ENCODE measurements at regions not wholly inside any gene's neighbourhood (a gene's known extent, or its start where the extent isn't known, plus 50 kb on each side); places are given as distances from the start of the nearest gene placed in this dataset.

DNA sequence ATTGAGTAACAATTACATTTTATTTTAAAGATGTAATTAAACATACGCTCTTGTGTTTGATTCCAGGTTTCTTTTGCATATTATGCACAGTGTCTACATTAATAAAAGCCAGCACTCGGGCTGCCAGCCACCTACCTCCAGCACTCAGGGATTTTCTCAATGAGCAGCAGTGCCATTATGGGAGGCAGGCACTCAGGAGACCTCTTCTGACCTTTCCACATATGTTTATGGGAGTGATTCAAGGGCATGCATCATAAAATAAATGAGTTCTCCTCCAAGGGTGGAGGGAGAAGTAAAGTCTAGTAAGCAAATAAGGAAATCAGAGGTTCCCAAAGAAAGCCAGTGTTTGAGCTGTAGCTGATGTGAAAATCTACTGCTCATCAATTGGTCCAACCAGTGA, 119.8 kb upstream of the IRX2 start:
- TF ChIP-seq, protein P1, sequence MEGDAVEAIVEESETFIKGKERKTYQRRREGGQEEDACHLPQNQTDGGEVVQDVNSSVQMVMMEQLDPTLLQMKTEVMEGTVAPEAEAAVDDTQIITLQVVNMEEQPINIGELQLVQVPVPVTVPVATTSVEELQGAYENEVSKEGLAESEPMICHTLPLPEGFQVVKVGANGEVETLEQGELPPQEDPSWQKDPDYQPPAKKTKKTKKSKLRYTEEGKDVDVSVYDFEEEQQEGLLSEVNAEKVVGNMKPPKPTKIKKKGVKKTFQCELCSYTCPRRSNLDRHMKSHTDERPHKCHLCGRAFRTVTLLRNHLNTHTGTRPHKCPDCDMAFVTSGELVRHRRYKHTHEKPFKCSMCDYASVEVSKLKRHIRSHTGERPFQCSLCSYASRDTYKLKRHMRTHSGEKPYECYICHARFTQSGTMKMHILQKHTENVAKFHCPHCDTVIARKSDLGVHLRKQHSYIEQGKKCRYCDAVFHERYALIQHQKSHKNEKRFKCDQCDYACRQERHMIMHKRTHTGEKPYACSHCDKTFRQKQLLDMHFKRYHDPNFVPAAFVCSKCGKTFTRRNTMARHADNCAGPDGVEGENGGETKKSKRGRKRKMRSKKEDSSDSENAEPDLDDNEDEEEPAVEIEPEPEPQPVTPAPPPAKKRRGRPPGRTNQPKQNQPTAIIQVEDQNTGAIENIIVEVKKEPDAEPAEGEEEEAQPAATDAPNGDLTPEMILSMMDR (IDR thresholded peaks at IDR 0.05; ENCODE audit: low read depth, low read length): no peak
- Histone ChIP-seq H3K9me3 (ENCODE audit: control insufficient read depth, insufficient read depth, low read length) (peaks cover 53% of the 10 kb centered on the region), H3K4me3 (ENCODE audit: low read depth, low read length) (no peak overlapping the region), H3K27ac (ENCODE audit: low read depth, low read length) (no peak overlapping the region), H3K27me3 (ENCODE audit: control insufficient read depth, insufficient read depth, low read length) (no peaks in the 10 kb centered on the region)
- ChIA-PET POLR2A (no interaction called here), CTCF (no interaction called here)
- no peak for DNase-seq (ENCODE audit: low read depth, low spot score)

DNA sequence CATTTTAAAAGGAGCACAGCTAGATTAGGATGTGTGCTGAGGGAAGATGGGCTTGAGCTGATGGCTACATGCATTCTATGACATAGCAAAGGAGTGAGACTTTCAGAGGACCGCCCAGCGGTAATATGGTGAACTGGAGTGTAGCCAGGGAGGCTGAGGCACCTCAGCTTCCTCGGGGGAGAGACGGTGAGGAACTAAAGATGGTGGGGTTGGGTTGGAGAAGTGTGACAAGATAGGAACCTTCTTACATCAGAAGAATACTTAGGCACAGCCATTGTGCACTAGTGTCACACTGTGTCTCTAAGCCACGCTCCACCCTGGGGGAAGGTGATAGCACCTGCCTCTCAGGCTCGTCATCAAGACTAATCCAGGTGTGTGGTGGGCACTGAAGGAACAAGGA, 118.0 kb upstream of the IRX2 start:
- Histone ChIP-seq H3K9me3 (ENCODE audit: control insufficient read depth, insufficient read depth, low read length) (peaks cover 63% of the 10 kb centered on the region), H3K4me3 (ENCODE audit: low read depth, low read length) (no peak overlapping the region), H3K27me3 (ENCODE audit: control insufficient read depth, insufficient read depth, low read length) (no peaks in the 10 kb centered on the region), H3K27ac (ENCODE audit: low read depth, low read length) (no peak overlapping the region)
- CTCF ChIA-PET: no interaction called here
- POLR2A ChIA-PET: no interaction called here
- TF ChIP-seq, protein P1 (IDR thresholded peaks at IDR 0.05; ENCODE audit: low read depth, low read length): no peak
- no peak for DNase-seq (ENCODE audit: low read depth, low spot score)

DNA sequence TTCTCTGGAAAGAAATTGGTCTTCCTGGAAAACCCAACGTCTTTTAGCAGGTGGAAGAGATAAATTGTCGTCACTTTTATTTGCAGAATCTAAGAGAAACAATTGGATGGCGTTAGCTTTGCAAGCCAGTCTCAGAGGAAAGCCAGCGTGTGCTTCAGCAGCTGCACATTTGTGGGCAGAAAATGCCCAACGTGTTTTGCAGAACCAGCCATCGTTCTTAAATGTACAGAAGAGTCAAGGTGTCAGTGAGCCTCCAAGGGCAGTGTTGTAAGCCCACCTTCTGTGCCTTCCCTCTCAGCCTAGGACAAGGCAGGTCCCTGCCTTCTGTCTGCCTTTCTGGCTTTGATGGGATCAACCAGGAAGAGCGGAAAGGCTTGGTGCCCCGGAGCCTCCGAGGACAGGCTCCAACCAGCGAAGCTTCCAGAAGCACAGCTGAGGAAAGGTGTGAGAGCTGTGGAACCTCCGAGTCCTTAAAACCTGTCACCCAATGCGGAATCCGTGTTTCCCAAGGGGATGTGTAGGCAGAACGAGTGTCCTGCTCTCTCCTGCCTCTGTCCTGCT, 116.0 kb upstream of the IRX2 start:
- Histone ChIP-seq H3K9me3 (ENCODE audit: control insufficient read depth, insufficient read depth, low read length) (peaks cover 72% of the 10 kb centered on the region), H3K27ac (ENCODE audit: low read depth, low read length) (no peak overlapping the region), H3K4me3 (ENCODE audit: low read depth, low read length) (no peak overlapping the region), H3K27me3 (ENCODE audit: control insufficient read depth, insufficient read depth, low read length) (no peaks in the 10 kb centered on the region)
- ChIA-PET CTCF (no interaction called here), POLR2A (no interaction called here)
- DNase-seq (ENCODE audit: low read depth, low spot score): no peak
- TF ChIP-seq, protein P1 (IDR thresholded peaks at IDR 0.05; ENCODE audit: low read depth, low read length): no peak

DNA sequence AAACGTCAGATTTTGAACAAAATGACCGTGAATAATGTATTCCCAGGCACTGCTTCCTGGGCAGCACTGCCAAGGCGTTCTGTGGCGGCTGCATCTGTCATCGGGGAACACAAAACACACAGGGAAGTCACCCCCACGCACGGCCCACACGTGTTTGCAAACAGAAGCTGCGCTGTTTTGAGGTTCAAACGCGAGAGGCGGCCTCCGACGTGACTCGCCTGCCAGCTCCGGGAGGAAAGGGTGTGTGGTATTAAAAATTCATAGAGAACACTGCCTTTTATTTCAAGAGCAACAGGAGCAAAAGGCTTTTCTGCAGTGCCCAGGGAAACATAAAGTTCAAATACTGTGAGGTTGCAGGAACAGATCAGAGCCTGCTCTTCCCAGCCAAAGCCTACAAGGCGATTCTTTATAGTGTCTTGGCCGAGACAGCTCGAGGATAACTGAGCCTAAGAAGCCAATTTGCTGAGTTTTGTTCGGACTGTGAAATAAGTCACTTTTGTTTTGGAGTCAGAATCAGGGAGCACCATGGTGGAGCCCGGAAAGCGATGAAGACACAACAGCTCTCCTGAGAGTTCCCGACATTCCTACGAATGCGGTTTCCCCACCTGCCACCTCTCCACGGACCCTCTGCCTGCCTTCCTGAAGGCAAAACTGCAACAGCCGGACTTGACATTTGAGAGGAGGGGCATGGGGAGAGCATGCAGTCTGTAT, 115.3 kb upstream of the IRX2 start:
- TF ChIP-seq, protein P1 (IDR thresholded peaks at IDR 0.05; ENCODE audit: low read depth, low read length): no peak
- no peak overlapping the region for H3K27ac ChIP-seq (ENCODE audit: low read depth, low read length)
- ChIA-PET CTCF (no interaction called here), POLR2A (no interaction called here)
- no peak for DNase-seq (ENCODE audit: low read depth, low spot score)
- peaks cover 75% of the 10 kb centered on the region for H3K9me3 ChIP-seq (ENCODE audit: control insufficient read depth, insufficient read depth, low read length)
- no peaks in the 10 kb centered on the region for H3K27me3 ChIP-seq (ENCODE audit: control insufficient read depth, insufficient read depth, low read length)
- no peak overlapping the region for H3K4me3 ChIP-seq (ENCODE audit: low read depth, low read length)

DNA sequence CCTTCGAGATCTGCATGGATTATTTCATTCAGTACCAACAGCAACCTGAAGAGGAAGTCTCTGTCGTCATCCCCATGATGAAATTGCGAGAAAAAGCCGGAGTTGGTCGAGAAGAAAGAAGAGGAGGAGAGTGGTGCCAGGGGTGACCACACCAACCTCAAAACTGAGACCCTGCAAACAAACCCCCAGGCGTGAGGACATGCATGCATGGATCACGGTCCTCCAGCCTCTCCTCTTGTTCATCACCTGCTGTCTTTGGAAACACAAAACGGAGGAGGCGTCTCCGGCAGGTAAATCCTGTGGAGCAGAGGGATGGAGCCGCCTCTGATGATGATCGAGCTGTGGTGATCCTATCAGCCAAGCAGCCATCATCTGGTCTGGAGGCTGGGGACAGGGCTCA, 114.4 kb upstream of the IRX2 start:
- Histone ChIP-seq H3K27ac (ENCODE audit: low read depth, low read length) (no peak overlapping the region), H3K9me3 (ENCODE audit: control insufficient read depth, insufficient read depth, low read length) (peaks cover 75% of the 10 kb centered on the region), H3K4me3 (ENCODE audit: low read depth, low read length) (no peak overlapping the region), H3K27me3 (ENCODE audit: control insufficient read depth, insufficient read depth, low read length) (no peaks in the 10 kb centered on the region)
- TF ChIP-seq, protein P1 (IDR thresholded peaks at IDR 0.05; ENCODE audit: low read depth, low read length): no peak
- ChIA-PET POLR2A (no interaction called here), CTCF (no interaction called here)
- DNase-seq (ENCODE audit: low read depth, low spot score): no peak
